ENCODE measurements at regions not wholly inside any gene's neighbourhood (a gene's known extent, or its start where the extent isn't known, plus 50 kb on each side); places are given as distances from the start of the nearest gene placed in this dataset.

DNA sequence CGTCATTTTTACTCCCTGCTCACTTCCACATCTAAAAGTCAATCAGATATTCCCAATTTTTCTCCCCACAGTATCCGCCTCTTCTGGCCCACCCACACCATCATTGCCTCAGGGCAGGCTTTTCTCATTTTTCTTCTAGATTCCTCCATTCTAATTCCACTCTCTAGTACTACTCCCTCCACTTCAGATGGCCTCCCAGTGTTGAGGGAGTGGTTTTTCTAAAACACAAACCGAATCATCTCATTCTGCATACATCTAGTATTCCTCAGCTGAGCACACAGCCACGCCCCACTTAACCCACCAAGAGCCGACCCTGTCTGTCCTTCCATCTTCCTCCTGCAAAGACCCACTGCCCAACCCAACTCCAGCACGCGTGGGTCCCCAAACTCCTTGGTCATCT lies 314.9 kb upstream of the NPVF start:
- no peak overlapping the region for H4K5ac ChIP-seq (ENCODE audit: low read length)
- no peak overlapping the region for H4K8ac ChIP-seq (ENCODE audit: low read depth, low read length)
- no peak overlapping the region for H3K18ac ChIP-seq (ENCODE audit: low read length)
- no peak overlapping the region for H3K4me2 ChIP-seq (ENCODE audit: low read length)
- no peaks in the 10 kb centered on the region for H3K27me3 ChIP-seq (ENCODE audit: insufficient read depth, low read length, poor library complexity)
- H3K27ac ChIP-seq (ENCODE audit: low read depth, low read length) = no peak overlapping the region
- no peak overlapping the region for H2BK120ac ChIP-seq (ENCODE audit: low read depth, low read length)
- no peak overlapping the region for H3K23ac ChIP-seq (ENCODE audit: low read length)
- WGBS (ENCODE audit: extremely low coverage, insufficient coverage, low lambda C conversion rate) = no CpG with 5 or more reads among the region's 7 CpGs
- no peak overlapping the region for H3K4me3 ChIP-seq (ENCODE audit: low read length)
- no peak overlapping the region for H2BK5ac ChIP-seq (ENCODE audit: low read length)
- DNase-seq = no peak
- H2AK5ac ChIP-seq (ENCODE audit: low read length) = no peak overlapping the region
- H3K4ac ChIP-seq (ENCODE audit: low read depth, low read length) = no peak overlapping the region
- H3K4me1 ChIP-seq (ENCODE audit: control insufficient read depth, low read depth, low read length) = no peaks in the 10 kb centered on the region
- no peak overlapping the region for H3K9ac ChIP-seq (ENCODE audit: low read length)
- no peak overlapping the region for H2BK15ac ChIP-seq (replicated peaks; ENCODE audit: low read depth)
- H3K79me2 ChIP-seq (ENCODE audit: control insufficient read depth, insufficient read depth, low read length) = no peaks in the 10 kb centered on the region
- no peaks in the 10 kb centered on the region for H3K79me1 ChIP-seq (ENCODE audit: low read length)
- H3K56ac ChIP-seq (ENCODE audit: low read length) = no peak overlapping the region
- H3K36me3 ChIP-seq (ENCODE audit: control insufficient read depth, insufficient read depth, low read length) = no peaks in the 10 kb centered on the region

DNA sequence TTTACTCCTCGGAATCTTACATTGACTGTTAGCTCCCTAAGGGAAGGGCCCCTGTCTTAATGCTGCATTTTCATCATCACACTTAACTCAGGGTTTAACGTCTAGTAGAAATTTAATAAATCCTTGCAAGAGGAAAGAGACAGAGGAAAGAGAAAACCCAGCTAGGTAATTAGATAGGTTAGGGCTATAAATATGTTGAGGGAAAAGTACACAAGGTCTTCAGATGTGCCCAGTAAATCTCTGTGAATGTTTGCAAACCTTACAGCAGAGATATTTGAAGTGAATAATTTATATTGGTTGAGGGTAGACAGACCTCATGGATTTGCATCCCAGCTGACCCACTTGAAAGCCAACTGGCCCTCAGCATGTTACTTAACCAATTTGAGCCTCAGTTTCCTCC lies 315.5 kb upstream of the NPVF start:
- H4K5ac ChIP-seq (ENCODE audit: low read length) = no peak overlapping the region
- H4K8ac ChIP-seq (ENCODE audit: low read depth, low read length) = no peak overlapping the region
- H3K27ac ChIP-seq (ENCODE audit: low read depth, low read length) = no peak overlapping the region
- H3K56ac ChIP-seq (ENCODE audit: low read length) = no peak overlapping the region
- H3K4me3 ChIP-seq (ENCODE audit: low read length) = no peak overlapping the region
- H3K4ac ChIP-seq (ENCODE audit: low read depth, low read length) = no peak overlapping the region
- no CpG with 5 or more reads among the region's 2 CpGs for WGBS (ENCODE audit: extremely low coverage, insufficient coverage, low lambda C conversion rate)
- H3K4me1 ChIP-seq (ENCODE audit: control insufficient read depth, low read depth, low read length) = no peaks in the 10 kb centered on the region
- no peak overlapping the region for H2AK5ac ChIP-seq (ENCODE audit: low read length)
- H3K79me1 ChIP-seq (ENCODE audit: low read length) = no peaks in the 10 kb centered on the region
- H3K23ac ChIP-seq (ENCODE audit: low read length) = no peak overlapping the region
- no peak overlapping the region for H2BK5ac ChIP-seq (ENCODE audit: low read length)
- no peak for DNase-seq
- no peak overlapping the region for H3K4me2 ChIP-seq (ENCODE audit: low read length)
- H3K27me3 ChIP-seq (ENCODE audit: insufficient read depth, low read length, poor library complexity) = no peaks in the 10 kb centered on the region
- no peaks in the 10 kb centered on the region for H3K79me2 ChIP-seq (ENCODE audit: control insufficient read depth, insufficient read depth, low read length)
- no peak overlapping the region for H2BK15ac ChIP-seq (replicated peaks; ENCODE audit: low read depth)
- no peak overlapping the region for H3K18ac ChIP-seq (ENCODE audit: low read length)
- no peak overlapping the region for H2BK120ac ChIP-seq (ENCODE audit: low read depth, low read length)
- H3K9ac ChIP-seq (ENCODE audit: low read length) = no peak overlapping the region
- H3K36me3 ChIP-seq (ENCODE audit: control insufficient read depth, insufficient read depth, low read length) = no peaks in the 10 kb centered on the region

DNA sequence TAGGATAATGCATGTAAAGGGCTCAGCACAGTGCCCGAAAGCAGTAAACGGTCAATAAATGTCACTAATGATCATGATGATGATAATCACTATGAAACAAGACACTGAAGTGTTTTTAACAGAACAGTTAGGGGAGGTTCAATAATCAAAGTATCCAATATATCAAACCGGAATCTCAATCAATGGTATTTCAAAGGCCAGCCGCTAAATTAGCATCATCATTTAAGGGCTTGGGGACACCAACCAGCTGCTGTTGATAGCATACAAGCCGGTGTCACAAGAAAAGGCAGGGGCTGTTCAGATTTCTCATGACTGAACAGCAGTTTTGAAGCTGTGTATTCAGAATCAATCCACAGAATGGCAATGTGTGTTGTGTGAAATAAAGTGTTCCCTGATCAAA lies 316.0 kb upstream of the NPVF start:
- no peak overlapping the region for H3K23ac ChIP-seq (ENCODE audit: low read length)
- H3K4me3 ChIP-seq (ENCODE audit: low read length) = no peak overlapping the region
- H4K5ac ChIP-seq (ENCODE audit: low read length) = no peak overlapping the region
- no peak overlapping the region for H3K27ac ChIP-seq (ENCODE audit: low read depth, low read length)
- H3K4me2 ChIP-seq (ENCODE audit: low read length) = no peak overlapping the region
- no peak overlapping the region for H2BK5ac ChIP-seq (ENCODE audit: low read length)
- no peak overlapping the region for H2BK15ac ChIP-seq (replicated peaks; ENCODE audit: low read depth)
- H3K9ac ChIP-seq (ENCODE audit: low read length) = no peak overlapping the region
- no peak overlapping the region for H3K4ac ChIP-seq (ENCODE audit: low read depth, low read length)
- H3K36me3 ChIP-seq (ENCODE audit: control insufficient read depth, insufficient read depth, low read length) = no peaks in the 10 kb centered on the region
- no peaks in the 10 kb centered on the region for H3K79me1 ChIP-seq (ENCODE audit: low read length)
- H2BK120ac ChIP-seq (ENCODE audit: low read depth, low read length) = no peak overlapping the region
- H3K56ac ChIP-seq (ENCODE audit: low read length) = no peak overlapping the region
- H3K27me3 ChIP-seq (ENCODE audit: insufficient read depth, low read length, poor library complexity) = no peaks in the 10 kb centered on the region
- no peaks in the 10 kb centered on the region for H3K4me1 ChIP-seq (ENCODE audit: control insufficient read depth, low read depth, low read length)
- no peak overlapping the region for H3K18ac ChIP-seq (ENCODE audit: low read length)
- no peak overlapping the region for H4K8ac ChIP-seq (ENCODE audit: low read depth, low read length)
- no peak overlapping the region for H2AK5ac ChIP-seq (ENCODE audit: low read length)
- DNase-seq = no peak
- WGBS (ENCODE audit: extremely low coverage, insufficient coverage, low lambda C conversion rate) = no CpG with 5 or more reads among the region's 5 CpGs
- no peaks in the 10 kb centered on the region for H3K79me2 ChIP-seq (ENCODE audit: control insufficient read depth, insufficient read depth, low read length)

DNA sequence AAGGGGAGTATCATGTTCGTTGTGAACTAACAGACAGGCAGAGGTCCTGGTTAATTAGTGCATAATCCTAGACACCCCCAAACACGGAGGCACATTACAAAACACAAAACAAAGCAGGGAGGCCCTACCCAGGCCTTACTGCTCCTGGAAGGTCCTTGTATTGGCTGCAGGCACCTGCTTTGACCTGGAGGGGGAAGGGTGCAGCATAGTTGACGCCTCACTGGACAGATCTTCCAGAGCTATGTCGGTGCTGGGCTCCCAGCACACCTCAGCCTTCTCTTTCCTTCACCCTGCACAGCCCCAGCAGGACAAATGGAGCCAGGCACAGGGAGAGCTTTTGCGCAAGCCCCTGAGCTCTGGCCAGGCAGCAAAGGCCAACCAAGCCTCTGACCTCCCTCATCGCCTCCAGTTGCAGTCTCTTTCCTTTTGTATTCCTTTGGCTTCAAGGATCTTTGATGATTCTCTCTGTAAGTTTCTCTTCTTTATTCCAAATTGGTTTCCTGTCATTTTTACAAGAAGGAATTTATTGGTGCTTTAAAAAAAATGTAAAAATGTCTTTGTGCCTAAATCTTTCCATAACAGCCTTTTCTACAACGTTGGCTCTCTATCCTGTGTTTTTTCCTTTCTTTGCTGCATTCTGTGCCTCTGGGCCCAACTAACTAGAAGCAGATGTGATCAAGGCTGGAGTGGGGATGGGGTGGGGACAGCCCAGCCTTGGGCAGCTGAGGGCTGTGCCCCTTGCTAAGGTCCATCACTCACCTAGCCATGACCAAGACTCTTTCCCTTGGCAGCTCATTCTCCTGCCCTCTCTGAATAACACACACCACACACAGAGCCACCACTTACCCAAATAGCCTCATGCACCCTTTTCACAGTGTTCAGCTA lies 317.1 kb upstream of the NPVF start:
- Histone ChIP-seq H3K4me2 (ENCODE audit: low read length) (no peak overlapping the region), H4K5ac (ENCODE audit: low read length) (no peak overlapping the region)

DNA sequence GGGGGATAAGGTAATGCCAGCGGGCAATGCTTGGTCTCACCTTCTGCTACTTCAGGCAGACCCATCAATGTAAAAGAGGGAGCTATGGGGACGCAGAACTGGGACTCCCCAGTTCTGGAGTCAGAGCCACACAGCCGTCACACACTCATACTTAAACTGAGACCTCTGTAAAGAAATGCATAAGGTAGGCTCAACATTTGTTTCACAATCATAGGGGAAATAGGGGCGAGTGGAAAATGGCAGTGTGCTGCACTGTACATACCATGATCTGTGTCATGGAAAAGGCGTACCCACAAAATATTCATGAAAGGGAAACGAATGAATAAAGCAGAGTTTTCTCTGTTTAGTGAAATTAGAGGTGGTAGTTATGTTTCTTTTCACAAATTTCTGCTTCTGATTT lies 318.0 kb upstream of the NPVF start:
- Histone ChIP-seq H3K56ac (ENCODE audit: low read length) (no peak overlapping the region), H3K23ac (ENCODE audit: low read length) (no peak overlapping the region), H3K27me3 (ENCODE audit: insufficient read depth, low read length, poor library complexity) (no peaks in the 10 kb centered on the region), H3K18ac (ENCODE audit: low read length) (no peak overlapping the region), H2BK5ac (ENCODE audit: low read length) (no peak overlapping the region), H3K27ac (ENCODE audit: low read depth, low read length) (no peak overlapping the region), H3K4me1 (ENCODE audit: control insufficient read depth, low read depth, low read length) (no peaks in the 10 kb centered on the region), H2BK120ac (ENCODE audit: low read depth, low read length) (no peak overlapping the region), H2BK15ac (replicated peaks; ENCODE audit: low read depth) (no peak overlapping the region), H3K36me3 (ENCODE audit: control insufficient read depth, insufficient read depth, low read length) (no peaks in the 10 kb centered on the region), H4K5ac (ENCODE audit: low read length) (no peak overlapping the region), H3K4me3 (ENCODE audit: low read length) (no peak overlapping the region), H2AK5ac (ENCODE audit: low read length) (no peak overlapping the region), H3K4me2 (ENCODE audit: low read length) (no peak overlapping the region), H3K79me2 (ENCODE audit: control insufficient read depth, insufficient read depth, low read length) (no peaks in the 10 kb centered on the region), H3K9ac (ENCODE audit: low read length) (no peak overlapping the region), H3K4ac (ENCODE audit: low read depth, low read length) (no peak overlapping the region), H4K8ac (ENCODE audit: low read depth, low read length) (no peak overlapping the region), H3K79me1 (ENCODE audit: low read length) (no peaks in the 10 kb centered on the region)
- no CpG with 5 or more reads among the region's 6 CpGs for WGBS (ENCODE audit: extremely low coverage, insufficient coverage, low lambda C conversion rate)
- no peak for DNase-seq

More for the DNA sequence above, 317.1 kb upstream of the NPVF start:
- no peak overlapping the region for H3K4ac ChIP-seq (ENCODE audit: low read depth, low read length)
- DNase-seq = no peak
- no peak overlapping the region for H2BK15ac ChIP-seq (replicated peaks; ENCODE audit: low read depth)
- H2AK5ac ChIP-seq (ENCODE audit: low read length) = no peak overlapping the region
- no peak overlapping the region for H3K23ac ChIP-seq (ENCODE audit: low read length)
- no peak overlapping the region for H3K9ac ChIP-seq (ENCODE audit: low read length)
- no peak overlapping the region for H2BK5ac ChIP-seq (ENCODE audit: low read length)
- no peak overlapping the region for H3K56ac ChIP-seq (ENCODE audit: low read length)
- no peak overlapping the region for H3K4me3 ChIP-seq (ENCODE audit: low read length)
- no peaks in the 10 kb centered on the region for H3K79me1 ChIP-seq (ENCODE audit: low read length)
- H2BK120ac ChIP-seq (ENCODE audit: low read depth, low read length) = no peak overlapping the region
- no peaks in the 10 kb centered on the region for H3K4me1 ChIP-seq (ENCODE audit: control insufficient read depth, low read depth, low read length)
- H3K18ac ChIP-seq (ENCODE audit: low read length) = no peak overlapping the region
- no peaks in the 10 kb centered on the region for H3K79me2 ChIP-seq (ENCODE audit: control insufficient read depth, insufficient read depth, low read length)
- no peak overlapping the region for H4K8ac ChIP-seq (ENCODE audit: low read depth, low read length)
- H3K36me3 ChIP-seq (ENCODE audit: control insufficient read depth, insufficient read depth, low read length) = no peaks in the 10 kb centered on the region
- no peak overlapping the region for H3K27ac ChIP-seq (ENCODE audit: low read depth, low read length)
- H3K27me3 ChIP-seq (ENCODE audit: insufficient read depth, low read length, poor library complexity) = no peaks in the 10 kb centered on the region
- no CpG with 5 or more reads among the region's 7 CpGs for WGBS (ENCODE audit: extremely low coverage, insufficient coverage, low lambda C conversion rate)
